ENCODE measurements at regions not wholly inside any gene's neighbourhood (a gene's known extent, or its start where the extent isn't known, plus 50 kb on each side); places are given as distances from the start of the nearest gene placed in this dataset.
"Not testable (repeated sequence)": the region's sequence is repeated elsewhere in the genome, so short reads cannot be mapped to it uniquely, and the experiment has no call there.

- Histone ChIP-seq H3K9me3 (ENCODE audit: control extremely low read depth in 1 of 3, control insufficient read depth in 2 of 3, insufficient read depth in 1 of 3, low read length in 2 of 3) (no peaks in the 10 kb centered on the region), H2AFZ (ENCODE audit: insufficient read depth, low read depth, low read length, poor library complexity, severe bottlenecking) (no peak overlapping the region), H3K79me2 (ENCODE audit: control insufficient read depth, insufficient read depth, low read length) (no peaks in the 10 kb centered on the region), H3K9ac (ENCODE audit: low read length) (no peak overlapping the region), H3K27ac (ENCODE audit: low read length in 2 of 2) (no peak overlapping the region), H3K27me3 (replicated peaks in 1 of 4; ENCODE audit: control extremely low read depth in 1 of 4, control insufficient read depth in 3 of 4, insufficient read depth in 4 of 4, low read length in 3 of 4) (no peaks in the 10 kb centered on the region), H4K20me1 (ENCODE audit: control insufficient read depth, insufficient read depth, low read length, poor library complexity, severe bottlenecking) (no peaks in the 10 kb centered on the region), H3K36me3 (replicated peaks in 1 of 2; ENCODE audit: control extremely low read depth in 1 of 2, control insufficient read depth in 1 of 2, extremely low read depth in 1 of 2, insufficient read depth in 2 of 2, low read length in 1 of 2) (no peaks in the 10 kb centered on the region), H3K4me2 (replicated peaks; ENCODE audit: low read depth, low read length, poor library complexity, severe bottlenecking) (no peak overlapping the region), H3K4me1 (ENCODE audit: control insufficient read depth in 2 of 2, insufficient read depth in 2 of 2, low read length in 2 of 2) (no peaks in the 10 kb centered on the region), H3K4me3 (ENCODE audit: control extremely low read depth in 1 of 5, extremely low read depth in 1 of 5, insufficient read depth in 1 of 5, low read depth in 2 of 5, low read length in 4 of 5) (no peak overlapping the region)
- CTCF ChIA-PET = no interaction called here
- ATAC-seq (ENCODE audit: low read depth) = no peak
- H3K27me3 Mint-ChIP-seq = no peaks in the 10 kb centered on the region
- intact Hi-C loops (cut with micrococcal nuclease) = no loop called here
- DNase-seq = no peak
- TF ChIP-seq EZH2 (IDR thresholded peaks at IDR 0.05; ENCODE audit: borderline replicate concordance, insufficient read depth, low read depth, low read length, poor library complexity, severe bottlenecking) (no peak), CTCF (IDR thresholded peaks at IDR 0.05) (no peak)
- POLR2A ChIA-PET = no interaction called here
- WGBS (ENCODE audit: insufficient coverage) = no CpG with 5 or more reads among the region's 2 CpGs
- H3K4me3 Mint-ChIP-seq = no peak overlapping the region
- H3K9me3 Mint-ChIP-seq (ENCODE audit: insufficient read depth) = peaks cover 13% of the 10 kb centered on the region
- H3K27ac Mint-ChIP-seq = no peak overlapping the region
- no peaks in the 10 kb centered on the region for H3K4me1 Mint-ChIP-seq
Measured at GRCh38 chr12:19675361-19675760, 236.1 kb downstream of the AEBP2 start.

DNA sequence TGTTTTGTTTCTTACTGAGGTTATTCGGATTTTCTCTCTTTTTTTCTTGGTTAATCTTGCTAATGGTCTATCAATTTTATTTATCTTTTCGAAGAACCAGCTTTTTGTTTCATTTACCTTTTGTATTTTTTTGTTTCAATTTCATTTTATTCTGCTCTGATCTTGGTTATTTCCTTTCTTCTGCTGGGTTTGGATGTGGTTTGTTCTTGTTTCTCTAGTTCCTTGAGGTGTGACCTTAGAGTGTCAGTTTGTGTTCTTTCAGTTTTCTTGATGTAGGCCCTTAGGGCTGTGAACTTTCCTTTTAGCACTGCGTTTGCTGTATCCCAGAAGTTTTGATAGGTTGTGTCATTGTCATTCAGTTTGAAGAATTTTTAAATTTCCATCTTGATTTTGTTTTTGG lies 239.2 kb downstream of the AEBP2 start:
- H3K27me3 Mint-ChIP-seq; H3K27ac ChIP-seq (ENCODE audit: low read length in 2 of 2); H3K4me1 ChIP-seq (ENCODE audit: control insufficient read depth in 2 of 2, insufficient read depth in 2 of 2, low read length in 2 of 2); H3K4me3 ChIP-seq (ENCODE audit: control extremely low read depth in 1 of 5, extremely low read depth in 1 of 5, insufficient read depth in 1 of 5, low read depth in 2 of 5, low read length in 4 of 5); ATAC-seq (ENCODE audit: low read depth); intact Hi-C loops (cut with micrococcal nuclease); CTCF ChIA-PET; DNase-seq; H4K20me1 ChIP-seq (ENCODE audit: control insufficient read depth, insufficient read depth, low read length, poor library complexity, severe bottlenecking); H3K79me2 ChIP-seq (ENCODE audit: control insufficient read depth, insufficient read depth, low read length); H3K27me3 ChIP-seq (replicated peaks in 1 of 4; ENCODE audit: control extremely low read depth in 1 of 4, control insufficient read depth in 3 of 4, insufficient read depth in 4 of 4, low read length in 3 of 4); H3K4me3 Mint-ChIP-seq; H2AFZ ChIP-seq (ENCODE audit: insufficient read depth, low read depth, low read length, poor library complexity, severe bottlenecking); POLR2A ChIA-PET; H3K36me3 ChIP-seq (replicated peaks in 1 of 2; ENCODE audit: control extremely low read depth in 1 of 2, control insufficient read depth in 1 of 2, extremely low read depth in 1 of 2, insufficient read depth in 2 of 2, low read length in 1 of 2); H3K4me1 Mint-ChIP-seq; H3K27ac Mint-ChIP-seq; H3K4me2 ChIP-seq (replicated peaks; ENCODE audit: low read depth, low read length, poor library complexity, severe bottlenecking); H3K9ac ChIP-seq (ENCODE audit: low read length): not testable (repeated sequence)
- WGBS (ENCODE audit: insufficient coverage) = 40% methylated on average over 1 of the region's 3 CpGs
- peaks cover 13% of the 10 kb centered on the region for H3K9me3 Mint-ChIP-seq (ENCODE audit: insufficient read depth)
- H3K9me3 ChIP-seq (ENCODE audit: control extremely low read depth in 1 of 3, control insufficient read depth in 2 of 3, insufficient read depth in 1 of 3, low read length in 2 of 3) = peaks cover 0 to 10% (median 0%) of the 10 kb centered on the region in 3 donors

Data from B cell (primary cell).